ENCODE measurements at regions not wholly inside any gene's neighbourhood (a gene's known extent, or its start where the extent isn't known, plus 50 kb on each side); places are given as distances from the start of the nearest gene placed in this dataset.

DNA sequence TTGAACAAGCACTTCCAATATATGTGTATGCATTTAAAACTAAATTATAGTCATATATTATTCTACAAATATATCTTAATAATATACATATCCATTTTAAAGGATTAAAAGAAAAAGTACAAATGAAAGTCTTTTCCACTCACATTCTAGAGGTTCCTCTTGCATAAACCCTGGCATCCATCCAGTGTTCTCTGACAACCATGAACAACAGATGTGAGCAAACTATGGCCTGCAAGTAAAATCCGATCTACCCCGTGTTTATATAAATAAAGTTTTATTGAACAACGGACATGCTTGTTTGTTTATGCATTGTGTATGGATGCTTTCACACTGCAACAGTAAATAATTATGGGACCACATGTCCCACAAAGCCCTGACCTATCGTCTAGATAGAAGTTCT, 1122.3 kb downstream of the EPHA7 start:
- TF ChIP-seq, protein P1, sequence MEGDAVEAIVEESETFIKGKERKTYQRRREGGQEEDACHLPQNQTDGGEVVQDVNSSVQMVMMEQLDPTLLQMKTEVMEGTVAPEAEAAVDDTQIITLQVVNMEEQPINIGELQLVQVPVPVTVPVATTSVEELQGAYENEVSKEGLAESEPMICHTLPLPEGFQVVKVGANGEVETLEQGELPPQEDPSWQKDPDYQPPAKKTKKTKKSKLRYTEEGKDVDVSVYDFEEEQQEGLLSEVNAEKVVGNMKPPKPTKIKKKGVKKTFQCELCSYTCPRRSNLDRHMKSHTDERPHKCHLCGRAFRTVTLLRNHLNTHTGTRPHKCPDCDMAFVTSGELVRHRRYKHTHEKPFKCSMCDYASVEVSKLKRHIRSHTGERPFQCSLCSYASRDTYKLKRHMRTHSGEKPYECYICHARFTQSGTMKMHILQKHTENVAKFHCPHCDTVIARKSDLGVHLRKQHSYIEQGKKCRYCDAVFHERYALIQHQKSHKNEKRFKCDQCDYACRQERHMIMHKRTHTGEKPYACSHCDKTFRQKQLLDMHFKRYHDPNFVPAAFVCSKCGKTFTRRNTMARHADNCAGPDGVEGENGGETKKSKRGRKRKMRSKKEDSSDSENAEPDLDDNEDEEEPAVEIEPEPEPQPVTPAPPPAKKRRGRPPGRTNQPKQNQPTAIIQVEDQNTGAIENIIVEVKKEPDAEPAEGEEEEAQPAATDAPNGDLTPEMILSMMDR (IDR thresholded peaks at IDR 0.05): no peak
- TF ChIP-seq POLR2A (IDR thresholded peaks at IDR 0.05) (no peak), POLR2AphosphoS5 (IDR thresholded peaks at IDR 0.05; ENCODE audit: insufficient read depth in 1 of 2, low read depth in 1 of 2) (no peak)
